ENCODE measurements at regions not wholly inside any gene's neighbourhood (a gene's known extent, or its start where the extent isn't known, plus 50 kb on each side); places are given as distances from the start of the nearest gene placed in this dataset.
A peak's percentile ranks its signal among the peaks of the same experiment; 100 is the strongest.

DNA sequence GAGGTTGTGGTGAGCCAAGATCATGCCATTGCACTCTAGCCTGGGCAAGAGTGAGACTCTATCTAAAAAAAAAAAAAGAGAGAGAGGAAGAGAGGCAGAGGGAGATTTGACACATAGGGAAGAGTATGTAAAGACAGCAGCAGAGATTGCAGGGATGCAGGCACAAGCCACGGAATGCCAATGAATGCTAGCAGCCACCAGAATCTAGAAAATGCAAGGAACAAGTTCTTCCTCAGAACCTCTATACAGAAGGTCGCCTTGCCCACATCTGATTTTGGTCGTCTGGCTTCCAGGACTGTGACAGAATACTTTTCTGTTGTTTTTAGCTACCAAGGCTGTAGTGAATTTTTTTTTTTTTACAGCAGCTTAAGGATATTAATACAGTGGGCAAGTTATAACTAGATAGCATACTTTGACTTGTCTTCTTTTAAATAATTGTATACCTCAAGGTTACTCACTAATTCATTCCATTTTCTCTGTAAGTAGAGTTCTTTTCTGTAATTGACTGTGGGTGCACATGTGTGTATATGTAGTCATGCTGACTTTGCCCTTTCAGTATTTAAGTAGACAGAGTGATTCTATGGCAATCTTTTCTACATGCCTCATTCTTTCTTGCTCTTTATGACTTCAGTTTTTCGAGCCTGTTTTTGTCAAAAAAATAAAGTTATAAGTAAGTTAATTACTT, 402.2 kb downstream of the GJA1 start:
- TF ChIP-seq, protein P1, sequence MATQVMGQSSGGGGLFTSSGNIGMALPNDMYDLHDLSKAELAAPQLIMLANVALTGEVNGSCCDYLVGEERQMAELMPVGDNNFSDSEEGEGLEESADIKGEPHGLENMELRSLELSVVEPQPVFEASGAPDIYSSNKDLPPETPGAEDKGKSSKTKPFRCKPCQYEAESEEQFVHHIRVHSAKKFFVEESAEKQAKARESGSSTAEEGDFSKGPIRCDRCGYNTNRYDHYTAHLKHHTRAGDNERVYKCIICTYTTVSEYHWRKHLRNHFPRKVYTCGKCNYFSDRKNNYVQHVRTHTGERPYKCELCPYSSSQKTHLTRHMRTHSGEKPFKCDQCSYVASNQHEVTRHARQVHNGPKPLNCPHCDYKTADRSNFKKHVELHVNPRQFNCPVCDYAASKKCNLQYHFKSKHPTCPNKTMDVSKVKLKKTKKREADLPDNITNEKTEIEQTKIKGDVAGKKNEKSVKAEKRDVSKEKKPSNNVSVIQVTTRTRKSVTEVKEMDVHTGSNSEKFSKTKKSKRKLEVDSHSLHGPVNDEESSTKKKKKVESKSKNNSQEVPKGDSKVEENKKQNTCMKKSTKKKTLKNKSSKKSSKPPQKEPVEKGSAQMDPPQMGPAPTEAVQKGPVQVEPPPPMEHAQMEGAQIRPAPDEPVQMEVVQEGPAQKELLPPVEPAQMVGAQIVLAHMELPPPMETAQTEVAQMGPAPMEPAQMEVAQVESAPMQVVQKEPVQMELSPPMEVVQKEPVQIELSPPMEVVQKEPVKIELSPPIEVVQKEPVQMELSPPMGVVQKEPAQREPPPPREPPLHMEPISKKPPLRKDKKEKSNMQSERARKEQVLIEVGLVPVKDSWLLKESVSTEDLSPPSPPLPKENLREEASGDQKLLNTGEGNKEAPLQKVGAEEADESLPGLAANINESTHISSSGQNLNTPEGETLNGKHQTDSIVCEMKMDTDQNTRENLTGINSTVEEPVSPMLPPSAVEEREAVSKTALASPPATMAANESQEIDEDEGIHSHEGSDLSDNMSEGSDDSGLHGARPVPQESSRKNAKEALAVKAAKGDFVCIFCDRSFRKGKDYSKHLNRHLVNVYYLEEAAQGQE (IDR thresholded peaks at IDR 0.05; ENCODE audit: insufficient read depth in 1 of 2, low read depth in 2 of 2, low read length in 2 of 2), result no peak
- TF ChIP-seq FOXP2 (optimal IDR thresholded peaks at IDR 0.05; ENCODE audit: borderline replicate concordance, extremely low read depth, extremely low read length, insufficient read depth) (no peak), SIN3A (IDR thresholded peaks at IDR 0.05; ENCODE audit: borderline replicate concordance, insufficient read depth, low read length) (no peak), POLR2AphosphoS5 (IDR thresholded peaks at IDR 0.05; ENCODE audit: low read depth, low read length) (no peak), TAF1 (IDR thresholded peaks at IDR 0.05; ENCODE audit: borderline replicate concordance, insufficient read depth, low read length) (no peak)

DNA sequence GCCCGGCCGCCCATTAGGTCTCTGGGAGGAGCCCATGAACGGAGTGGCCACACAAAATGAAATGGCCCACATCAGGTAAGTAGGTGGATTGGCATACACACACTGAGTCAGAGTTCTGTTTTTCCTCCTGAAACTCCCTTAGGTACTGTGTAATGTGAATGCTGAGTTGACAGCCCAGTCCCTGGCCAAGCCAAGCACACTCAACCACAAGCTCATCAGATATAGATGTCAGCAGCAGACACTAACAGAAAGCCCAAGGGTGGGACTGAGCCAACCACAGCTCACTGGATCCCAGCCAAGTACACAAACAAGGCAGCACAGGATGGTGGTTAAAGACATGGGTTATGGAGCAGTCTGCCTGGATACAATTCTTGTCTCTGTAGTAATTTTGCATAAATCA, 403.4 kb downstream of the GJA1 start:
- TF ChIP-seq SIN3A (IDR thresholded peaks at IDR 0.05; ENCODE audit: borderline replicate concordance, insufficient read depth, low read length) (no peak), POLR2AphosphoS5 (IDR thresholded peaks at IDR 0.05; ENCODE audit: low read depth, low read length) (no peak), FOXP2 (optimal IDR thresholded peaks at IDR 0.05; ENCODE audit: borderline replicate concordance, extremely low read depth, extremely low read length, insufficient read depth) (peak; percentile 29), TAF1 (IDR thresholded peaks at IDR 0.05; ENCODE audit: borderline replicate concordance, insufficient read depth, low read length) (no peak)
- TF ChIP-seq, protein P1 (IDR thresholded peaks at IDR 0.05; ENCODE audit: insufficient read depth in 1 of 2, low read depth in 2 of 2, low read length in 2 of 2), result peak in 1 of 2 experiments; percentile 64; a peak in 1 of 4 replicates

DNA sequence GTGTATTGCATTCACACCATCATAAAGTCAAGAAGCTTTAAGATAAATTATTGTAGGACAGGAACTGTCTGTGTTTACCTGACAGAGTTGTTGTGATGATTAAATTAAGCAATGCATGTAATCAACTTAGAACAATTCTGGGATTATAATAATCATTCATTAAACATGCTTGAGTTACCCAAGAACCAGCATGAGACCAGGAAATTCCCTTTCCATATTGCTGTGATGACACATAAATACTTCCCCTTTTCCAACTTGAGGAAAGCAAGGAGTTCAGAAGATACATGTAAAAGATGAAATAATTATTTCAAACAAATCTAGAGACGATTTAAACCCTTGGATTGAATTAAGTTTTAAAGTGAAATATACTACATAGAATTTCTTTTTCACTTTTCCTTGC, 404.4 kb downstream of the GJA1 start:
- TF ChIP-seq, protein P1 (IDR thresholded peaks at IDR 0.05; ENCODE audit: insufficient read depth in 1 of 2, low read depth in 2 of 2, low read length in 2 of 2), result no peak
- no peak for TF ChIP-seq SIN3A (IDR thresholded peaks at IDR 0.05; ENCODE audit: borderline replicate concordance, insufficient read depth, low read length)
- no peak for TF ChIP-seq FOXP2 (optimal IDR thresholded peaks at IDR 0.05; ENCODE audit: borderline replicate concordance, extremely low read depth, extremely low read length, insufficient read depth)
- TF ChIP-seq TAF1 (IDR thresholded peaks at IDR 0.05; ENCODE audit: borderline replicate concordance, insufficient read depth, low read length), result no peak
- TF ChIP-seq POLR2AphosphoS5 (IDR thresholded peaks at IDR 0.05; ENCODE audit: low read depth, low read length), result no peak

DNA sequence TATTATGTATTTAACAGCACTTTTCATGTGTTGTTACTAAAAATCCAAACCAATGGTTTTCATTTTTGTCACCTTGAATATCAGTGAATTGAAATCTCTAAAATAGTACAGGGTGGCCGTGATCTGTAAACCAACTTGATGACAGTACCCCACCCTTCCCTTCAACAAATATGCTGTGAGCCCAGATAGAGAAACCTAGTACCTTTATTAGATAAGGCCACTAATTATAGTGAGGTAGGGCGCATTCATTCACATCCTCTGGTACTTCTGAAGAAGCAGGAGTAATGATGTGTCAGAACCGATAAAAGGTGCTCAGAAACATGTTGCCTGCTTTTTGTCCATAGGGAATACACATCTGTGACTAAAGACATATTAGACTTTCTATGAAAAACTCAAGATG, 409.5 kb downstream of the GJA1 start:
- TF ChIP-seq FOXP2 (optimal IDR thresholded peaks at IDR 0.05; ENCODE audit: borderline replicate concordance, extremely low read depth, extremely low read length, insufficient read depth) (no peak), POLR2AphosphoS5 (IDR thresholded peaks at IDR 0.05; ENCODE audit: low read depth, low read length) (no peak), SIN3A (IDR thresholded peaks at IDR 0.05; ENCODE audit: borderline replicate concordance, insufficient read depth, low read length) (no peak), TAF1 (IDR thresholded peaks at IDR 0.05; ENCODE audit: borderline replicate concordance, insufficient read depth, low read length) (no peak)
- TF ChIP-seq, protein P1 (IDR thresholded peaks at IDR 0.05; ENCODE audit: insufficient read depth in 1 of 2, low read depth in 2 of 2, low read length in 2 of 2), result no peak

Measured in PFSK-1 (cell line).